DMS53 treated with DMSO at 0.1 percent for 48 hours (cell line): ENCODE measurements at regions not wholly inside any gene's neighbourhood (a gene's known extent, or its start where the extent isn't known, plus 50 kb on each side); places are given as distances from the start of the nearest gene placed in this dataset.
"Not testable (repeated sequence)": the region's sequence is repeated elsewhere in the genome, so short reads cannot be mapped to it uniquely, and the experiment has no call there.

Experiments
- DNase-seq: peaks from one replicate; lab custom pipeline; 2025; ENCODE audit not compliant: unreplicated experiment; lab: John Stamatoyannopoulos, UW

- DNase-seq, result no peak
These were observed 194.7 kb upstream of the FBXO33 start for GRCh38 chr14:39626589-39627576.

- no peak for DNase-seq
These were observed 189.4 kb upstream of the FBXO33 start for GRCh38 chr14:39621678-39622077.

- no peak for DNase-seq
These were observed 189.0 kb upstream of the FBXO33 start for GRCh38 chr14:39621223-39621622.

GRCh38 chr14:39617537-39617936, 185.3 kb upstream of the FBXO33 start:
- peak; percentile 15 for DNase-seq

- DNase-seq, result no peak
These were observed 183.1 kb upstream of the FBXO33 start for GRCh38 chr14:39615352-39615751.

- DNase-seq, result no peak
These were observed 182.2 kb upstream of the FBXO33 start for GRCh38 chr14:39614297-39614923.

- DNase-seq, result no peak
These were observed 176.9 kb upstream of the FBXO33 start for GRCh38 chr14:39609119-39609518.

- no peak for DNase-seq
These were observed 175.7 kb upstream of the FBXO33 start for GRCh38 chr14:39607978-39608377.

- no peak for DNase-seq
These were observed 171.7 kb upstream of the FBXO33 start for GRCh38 chr14:39603942-39604341.

- no peak for DNase-seq
These were observed 161.1 kb upstream of the FBXO33 start for GRCh38 chr14:39593377-39593776.

- no peak for DNase-seq
These were observed 160.0 kb upstream of the FBXO33 start for GRCh38 chr14:39592116-39592789.

- DNase-seq, result not testable (repeated sequence)
These were observed 157.6 kb upstream of the FBXO33 start for GRCh38 chr14:39589882-39590281.

- no peak for DNase-seq
These were observed 149.9 kb upstream of the FBXO33 start for GRCh38 chr14:39582028-39582654.

GRCh38 chr14:39581474-39581873, 149.2 kb upstream of the FBXO33 start:
- no peak for DNase-seq

GRCh38 chr14:39580696-39581095, 148.5 kb upstream of the FBXO33 start:
- DNase-seq, result no peak

GRCh38 chr14:39576736-39577135, 144.5 kb upstream of the FBXO33 start:
- no peak for DNase-seq

GRCh38 chr14:39576258-39576657, 144.0 kb upstream of the FBXO33 start:
- no peak for DNase-seq

GRCh38 chr14:39568809-39569538, 136.7 kb upstream of the FBXO33 start:
- no peak for DNase-seq

GRCh38 chr14:39566795-39567194, 134.6 kb upstream of the FBXO33 start:
- no peak for DNase-seq

GRCh38 chr14:39563361-39563760, 131.1 kb upstream of the FBXO33 start:
- no peak for DNase-seq

- no peak for DNase-seq
These were observed 129.9 kb upstream of the FBXO33 start for GRCh38 chr14:39562175-39562574.
